Central memory CD8-positive, alpha-beta T cell (primary cell): ENCODE measurements at regions not wholly inside any gene's neighbourhood (a gene's known extent, or its start where the extent isn't known, plus 50 kb on each side); places are given as distances from the start of the nearest gene placed in this dataset.

ENCODE experiments used
- ATAC-seq: fragments of 150-1000 bp; cut with Tn5 transposase; replicated peaks from 2 replicates; pipeline ENCODE4 v1.10.0; 2022; ENCODE audit warnings: mild to moderate bottlenecking, moderate FRiP score, moderate number of reproducible peaks; ENCODE audit not compliant: poor library complexity, severe bottlenecking; ENCODE audit errors: extremely low read depth
- DNase-seq, 2 donors: peaks; one replicate each; pipeline ENCODE4 v3.0.0; 2021; ENCODE audit warnings: low spot score in 2 of 2
- H3K27ac Mint-ChIP-seq: one replicate; pipeline ENCODE4 v1.8.0; 2022; ENCODE audit warnings: low read depth, mild to moderate bottlenecking, moderate library complexity, mixed read lengths
- H3K27me3 Mint-ChIP-seq: one replicate; pipeline ENCODE4 v1.8.0; 2022; ENCODE audit warnings: mixed read lengths
- H3K36me3 Mint-ChIP-seq: one replicate; pipeline ENCODE4 v1.8.0; 2022; ENCODE audit warnings: mild to moderate bottlenecking, moderate library complexity, mixed read lengths; ENCODE audit not compliant: insufficient read depth
- H3K4me1 Mint-ChIP-seq: one replicate; pipeline ENCODE4 v1.8.0; 2022; ENCODE audit warnings: mixed read lengths
- H3K4me3 Mint-ChIP-seq: one replicate; pipeline ENCODE4 v1.8.0; 2022; ENCODE audit warnings: mild to moderate bottlenecking, moderate library complexity, mixed read lengths
- H3K9me3 Mint-ChIP-seq: one replicate; pipeline ENCODE4 v1.8.0; 2022; ENCODE audit warnings: mixed read lengths

DNA sequence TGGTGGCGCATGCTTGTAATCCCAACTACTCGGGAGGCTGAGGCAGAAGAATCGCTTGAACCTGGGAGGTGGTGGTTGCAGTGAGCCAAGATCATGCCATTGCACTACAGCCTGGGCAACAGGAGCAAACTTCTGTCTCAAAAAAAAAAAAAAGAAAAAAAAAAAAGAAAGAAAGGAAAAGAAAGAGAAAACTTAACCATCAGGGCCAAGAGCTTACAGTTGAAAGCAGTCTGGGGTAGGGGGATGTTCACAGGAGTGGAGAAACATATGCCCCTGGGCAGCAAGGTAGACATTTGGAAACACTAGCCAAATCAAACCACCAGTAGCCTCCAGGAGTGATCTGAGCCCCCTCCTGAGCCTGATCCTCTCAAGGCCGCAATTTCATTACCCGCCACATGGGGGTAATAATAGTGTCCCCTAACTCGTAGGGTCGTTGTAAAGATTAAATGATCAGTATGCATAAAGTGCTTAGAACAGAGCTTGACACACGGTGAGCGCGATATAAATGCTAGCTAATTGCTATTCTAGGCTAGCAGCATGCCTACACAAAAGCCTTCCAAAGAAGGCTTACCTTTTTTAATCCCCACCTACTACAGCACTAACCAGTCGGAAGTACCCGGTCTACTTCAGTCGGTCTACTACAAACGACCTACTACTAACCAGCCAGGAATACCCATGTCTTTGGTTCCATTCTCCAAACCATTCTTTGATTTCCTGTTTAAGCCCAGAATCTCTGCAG, 274.3 kb upstream of the NEBL start:
- DNase-seq = no peak
- Mint-ChIP-seq H3K27ac (no peak overlapping the region), H3K4me3 (no peak overlapping the region), H3K9me3 (no peaks in the 10 kb centered on the region), H3K27me3 (peaks cover 47% of the 10 kb centered on the region), H3K36me3 (no peaks in the 10 kb centered on the region), H3K4me1 (no peaks in the 10 kb centered on the region)
- ATAC-seq = no peak

DNA sequence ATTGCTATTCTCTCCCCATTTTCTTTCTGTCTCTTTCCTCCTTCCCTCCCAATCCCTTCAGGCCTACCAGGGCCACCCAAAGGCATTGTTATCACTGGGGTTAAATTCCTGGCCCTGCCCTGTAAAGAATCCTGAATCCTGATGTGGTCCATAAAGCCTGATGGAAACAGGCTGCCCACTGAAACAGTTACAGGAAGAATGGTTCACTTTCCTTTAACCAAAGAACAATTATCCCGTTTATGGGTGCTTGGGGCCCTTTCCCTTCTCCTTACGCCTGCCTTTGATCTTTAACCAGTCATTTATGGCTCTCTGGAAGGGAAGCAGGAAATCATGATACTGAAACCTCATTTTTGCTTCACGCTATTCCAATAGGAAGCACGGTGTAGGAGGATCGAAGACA, 273.1 kb upstream of the NEBL start:
- no peak for DNase-seq
- no peak for ATAC-seq
- Mint-ChIP-seq H3K36me3 (no peaks in the 10 kb centered on the region), H3K27me3 (peaks cover 35% of the 10 kb centered on the region), H3K27ac (no peak overlapping the region), H3K9me3 (no peaks in the 10 kb centered on the region), H3K4me1 (no peaks in the 10 kb centered on the region), H3K4me3 (no peak overlapping the region)

DNA sequence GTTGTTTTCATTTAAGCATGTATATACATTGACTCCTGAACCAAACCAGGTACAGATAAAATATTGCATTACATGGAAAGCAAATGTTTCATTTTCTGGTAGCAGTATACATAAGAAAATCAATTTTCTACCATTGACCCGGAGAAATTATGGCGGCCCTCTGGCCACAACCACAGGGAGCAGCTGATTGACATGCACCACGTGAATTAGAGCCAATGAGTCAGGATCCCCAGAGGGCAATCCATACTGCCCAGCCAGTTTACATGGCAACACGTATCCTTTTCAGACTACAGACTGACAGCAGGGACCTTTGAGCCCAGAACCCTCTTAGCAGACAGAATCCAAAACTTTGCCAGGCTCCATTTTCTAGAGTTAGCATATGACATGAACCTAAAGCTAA, 272.2 kb upstream of the NEBL start:
- Mint-ChIP-seq H3K27me3 (peaks cover 26% of the 10 kb centered on the region), H3K4me3 (no peak overlapping the region), H3K9me3 (no peaks in the 10 kb centered on the region), H3K4me1 (no peaks in the 10 kb centered on the region), H3K36me3 (no peaks in the 10 kb centered on the region), H3K27ac (no peak overlapping the region)
- DNase-seq (no peak), ATAC-seq (no peak)

DNA sequence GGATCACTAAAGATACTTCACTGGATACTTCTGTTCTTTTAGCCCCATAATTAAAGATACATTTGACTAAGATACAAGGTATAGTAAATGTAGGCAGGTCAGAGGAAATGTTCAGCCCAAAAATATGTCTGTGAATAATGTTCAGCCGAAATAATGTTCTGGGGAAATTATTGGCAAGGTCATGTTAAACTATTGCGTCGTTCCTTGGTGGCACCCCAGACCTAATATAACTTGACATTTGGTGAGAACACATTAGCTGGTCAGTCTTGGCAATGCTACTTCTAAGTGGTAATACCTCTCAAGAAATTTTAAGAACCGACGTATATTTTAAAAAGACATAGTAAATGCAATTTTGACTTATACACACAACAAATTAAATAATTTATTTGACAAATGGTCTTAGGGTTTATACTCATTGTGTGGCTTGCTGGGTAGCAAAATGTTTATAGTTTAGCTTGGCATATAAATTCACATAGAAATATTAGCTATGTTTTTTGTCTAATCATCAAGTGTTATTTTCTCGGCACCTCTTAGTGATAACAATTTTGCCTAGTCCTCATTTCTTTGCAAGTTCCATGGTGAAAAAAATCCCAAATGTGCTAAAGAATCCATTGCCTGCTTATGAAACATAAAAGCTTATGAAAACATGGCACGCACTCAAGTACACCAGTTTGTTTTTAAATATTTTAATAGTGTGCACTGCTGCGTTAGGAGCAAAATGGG, 270.3 kb upstream of the NEBL start:
- Mint-ChIP-seq H3K27me3 (peaks cover 25% of the 10 kb centered on the region), H3K4me1 (no peaks in the 10 kb centered on the region), H3K4me3 (no peak overlapping the region), H3K36me3 (no peaks in the 10 kb centered on the region), H3K9me3 (no peaks in the 10 kb centered on the region), H3K27ac (no peak overlapping the region)
- no peak for DNase-seq
- no peak for ATAC-seq

DNA sequence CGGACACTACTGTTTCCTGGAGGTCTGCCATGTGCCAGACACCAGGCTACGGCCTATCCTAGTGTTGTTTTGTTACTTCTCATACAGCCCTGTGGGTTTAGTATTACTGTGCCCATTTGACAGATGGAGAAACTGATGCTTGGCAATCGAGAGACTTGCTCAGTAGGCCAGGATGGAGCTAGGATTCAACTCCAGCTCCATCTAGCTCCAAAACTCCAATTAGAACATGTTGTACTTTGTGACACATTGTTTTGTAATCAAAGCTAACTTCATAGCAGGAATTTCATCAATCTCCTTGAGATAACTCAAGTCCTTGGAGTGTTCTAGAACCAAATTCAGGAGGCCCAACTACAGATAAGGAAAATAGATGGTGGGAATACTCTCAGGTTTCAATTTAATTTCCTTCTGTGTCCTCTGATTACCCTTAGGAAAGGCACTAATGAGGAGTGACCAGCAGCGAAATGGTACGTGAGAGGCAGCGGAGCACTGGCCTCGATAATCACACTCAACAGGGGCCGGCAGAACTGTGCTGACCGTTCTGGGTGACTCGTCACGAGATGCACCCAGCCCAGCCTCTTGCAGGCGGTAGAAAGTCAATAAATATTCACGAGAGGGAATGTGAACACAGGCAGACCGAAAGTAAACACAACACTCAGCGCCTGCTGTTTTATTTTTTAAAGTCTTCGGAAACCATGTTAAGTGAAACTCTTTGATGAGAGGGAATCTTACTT, 269.6 kb upstream of the NEBL start:
- Mint-ChIP-seq H3K4me1 (no peaks in the 10 kb centered on the region), H3K36me3 (no peaks in the 10 kb centered on the region)
- no peak for ATAC-seq

DNA sequence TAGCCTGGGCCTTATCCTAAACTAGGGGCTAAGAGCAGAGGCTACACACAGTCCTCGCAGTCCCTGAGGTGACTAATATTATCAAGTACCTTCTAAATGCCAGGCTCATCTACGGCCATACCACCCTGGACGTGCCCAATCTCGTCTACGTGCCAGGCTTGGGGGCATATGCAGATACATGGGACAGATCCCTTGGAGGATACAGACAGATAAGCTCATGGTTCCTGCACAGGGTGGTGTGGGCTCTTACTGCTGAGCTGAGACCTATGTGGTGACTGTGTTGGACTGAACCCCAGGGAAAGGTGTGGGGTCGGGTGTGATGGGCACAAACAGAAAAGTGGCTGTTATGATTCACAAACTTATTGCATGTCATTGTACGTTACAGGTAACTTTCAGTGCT, 268.4 kb upstream of the NEBL start:
- Mint-ChIP-seq H3K36me3 (no peaks in the 10 kb centered on the region), H3K9me3 (no peaks in the 10 kb centered on the region), H3K4me3 (no peak overlapping the region), H3K27ac (no peak overlapping the region), H3K27me3 (peaks cover 11% of the 10 kb centered on the region), H3K4me1 (no peaks in the 10 kb centered on the region)
- ATAC-seq (no peak), DNase-seq (no peak)

More for the DNA sequence above, 269.6 kb upstream of the NEBL start:
- Mint-ChIP-seq H3K9me3 (no peaks in the 10 kb centered on the region), H3K4me3 (no peak overlapping the region), H3K27me3 (peaks cover 18% of the 10 kb centered on the region), H3K27ac (no peak overlapping the region)
- no peak for DNase-seq

DNA sequence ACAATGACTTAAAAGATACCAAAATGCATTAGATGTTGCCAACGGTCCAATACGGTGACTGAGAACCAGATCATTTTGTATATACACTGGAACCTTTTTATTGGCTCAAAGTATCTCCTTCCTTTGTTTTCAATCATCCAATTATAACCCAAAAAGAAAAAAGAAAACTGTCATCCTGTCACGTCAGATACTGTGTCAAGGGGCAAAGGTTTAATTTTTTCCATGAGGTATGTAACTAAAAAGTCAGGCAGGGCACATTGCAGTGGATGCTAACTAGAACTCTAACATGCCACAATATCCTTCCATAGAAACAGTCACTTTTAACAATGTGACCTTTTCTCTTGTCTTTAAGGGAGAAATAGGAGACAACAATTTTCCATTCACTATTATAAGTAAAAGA, 267.6 kb upstream of the NEBL start:
- H3K4me1 Mint-ChIP-seq = no peaks in the 10 kb centered on the region

DNA sequence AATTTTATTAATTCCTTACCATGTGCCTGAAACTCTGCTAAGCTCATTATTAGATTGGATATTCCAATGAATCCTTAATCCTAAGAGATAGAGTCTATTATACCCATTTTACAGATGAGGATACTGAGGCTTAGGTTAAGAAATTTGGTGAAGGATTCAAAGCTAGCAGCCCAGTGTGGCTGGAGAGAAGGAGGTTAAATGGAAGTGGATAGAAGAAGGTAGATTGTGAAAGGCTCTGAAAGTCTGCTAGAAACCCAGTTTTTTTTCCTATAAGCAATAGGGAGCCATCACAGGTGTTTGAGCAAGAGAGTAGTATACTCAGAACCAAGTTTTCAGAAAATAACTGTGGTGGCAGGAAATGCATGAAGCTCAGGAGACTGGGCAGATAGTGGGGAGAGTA, 265.8 kb upstream of the NEBL start:
- DNase-seq (no peak), ATAC-seq (no peak)
- no peaks in the 10 kb centered on the region for H3K4me1 Mint-ChIP-seq
- H3K9me3 Mint-ChIP-seq = no peaks in the 10 kb centered on the region
- peaks cover 22% of the 10 kb centered on the region for H3K27me3 Mint-ChIP-seq
- H3K4me3 Mint-ChIP-seq = no peak overlapping the region
- H3K36me3 Mint-ChIP-seq = no peaks in the 10 kb centered on the region
- no peak overlapping the region for H3K27ac Mint-ChIP-seq

More for the DNA sequence above, 267.6 kb upstream of the NEBL start:
- H3K36me3 Mint-ChIP-seq = no peaks in the 10 kb centered on the region
- no peak overlapping the region for H3K27ac Mint-ChIP-seq
- peaks cover 11% of the 10 kb centered on the region for H3K27me3 Mint-ChIP-seq
- no peaks in the 10 kb centered on the region for H3K9me3 Mint-ChIP-seq
- no peak overlapping the region for H3K4me3 Mint-ChIP-seq
- ATAC-seq (no peak), DNase-seq (no peak)

DNA sequence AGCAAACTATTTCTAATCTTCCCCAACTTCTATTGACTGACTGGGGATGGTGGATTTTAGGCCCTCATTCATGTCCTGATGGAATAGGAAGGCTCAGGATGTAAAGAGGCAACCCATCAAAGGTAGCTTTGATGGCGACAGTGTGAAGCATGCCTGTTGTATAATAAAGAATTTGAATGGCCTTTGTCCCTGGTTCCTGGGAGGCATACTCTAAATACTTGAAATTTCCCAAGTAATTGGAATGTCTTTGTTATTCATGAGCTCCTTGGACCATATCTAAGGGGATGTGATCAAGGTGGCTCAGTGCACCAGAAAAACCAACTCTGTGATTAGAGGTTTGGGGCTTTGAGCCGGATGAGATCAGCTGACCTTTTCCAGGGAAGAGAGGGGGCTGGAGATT, 264.5 kb upstream of the NEBL start:
- Mint-ChIP-seq H3K27me3 (peaks cover 22% of the 10 kb centered on the region), H3K27ac (no peak overlapping the region), H3K9me3 (no peaks in the 10 kb centered on the region), H3K4me3 (no peak overlapping the region), H3K4me1 (no peaks in the 10 kb centered on the region), H3K36me3 (no peaks in the 10 kb centered on the region)
- DNase-seq (no peak), ATAC-seq (no peak)

DNA sequence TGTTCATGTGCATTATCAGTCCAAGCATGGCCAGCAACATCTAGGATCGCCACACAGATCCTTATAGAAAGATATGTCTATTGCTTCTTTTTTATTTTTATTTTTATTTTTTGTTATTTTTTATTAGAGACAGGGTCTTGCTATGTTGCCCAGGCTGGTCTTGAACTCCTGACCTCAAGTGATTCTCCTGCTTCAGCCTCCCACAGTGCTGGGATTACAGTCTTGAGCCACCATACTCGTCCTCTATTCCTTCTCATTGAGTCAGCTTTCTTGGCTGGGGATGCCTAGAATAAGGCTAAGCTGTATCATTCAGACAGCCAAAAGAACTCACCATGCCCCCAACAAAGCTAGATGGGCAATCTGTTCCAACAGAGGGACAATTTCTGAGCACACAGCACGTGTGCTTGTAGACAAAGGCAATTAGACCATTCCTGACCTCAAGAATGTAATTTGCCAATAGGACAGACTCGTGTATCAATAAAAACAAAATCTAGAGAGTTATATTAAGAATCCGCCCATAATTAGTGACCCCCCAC, 264.0 kb upstream of the NEBL start:
- Mint-ChIP-seq H3K4me1 (no peaks in the 10 kb centered on the region), H3K9me3 (no peaks in the 10 kb centered on the region), H3K36me3 (no peaks in the 10 kb centered on the region), H3K27me3 (peaks cover 22% of the 10 kb centered on the region), H3K27ac (no peak overlapping the region), H3K4me3 (no peak overlapping the region)
- no peak for DNase-seq
- ATAC-seq = no peak

DNA sequence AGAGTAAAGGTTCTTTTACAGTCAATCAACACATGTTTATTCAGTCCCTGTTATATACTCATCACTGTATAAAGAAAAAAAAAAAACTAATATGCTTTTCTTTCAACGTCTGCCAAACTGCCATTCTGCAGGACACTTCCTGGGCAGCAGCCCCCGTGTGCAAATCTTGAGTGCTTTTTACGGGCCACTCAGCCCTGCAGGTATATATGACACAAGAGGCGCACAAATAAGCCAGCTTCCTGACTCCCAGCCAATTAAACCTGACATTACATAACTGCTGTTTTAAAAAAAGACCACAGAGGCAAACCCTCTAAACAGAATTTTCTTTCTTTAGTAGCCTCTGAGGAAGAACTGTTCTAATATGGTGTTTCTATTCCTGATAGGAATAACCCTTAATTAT, 263.0 kb upstream of the NEBL start:
- Mint-ChIP-seq H3K27ac (no peak overlapping the region), H3K36me3 (no peaks in the 10 kb centered on the region), H3K27me3 (peaks cover 22% of the 10 kb centered on the region), H3K4me1 (no peaks in the 10 kb centered on the region), H3K4me3 (no peak overlapping the region), H3K9me3 (no peaks in the 10 kb centered on the region)
- no peak for DNase-seq
- no peak for ATAC-seq

DNA sequence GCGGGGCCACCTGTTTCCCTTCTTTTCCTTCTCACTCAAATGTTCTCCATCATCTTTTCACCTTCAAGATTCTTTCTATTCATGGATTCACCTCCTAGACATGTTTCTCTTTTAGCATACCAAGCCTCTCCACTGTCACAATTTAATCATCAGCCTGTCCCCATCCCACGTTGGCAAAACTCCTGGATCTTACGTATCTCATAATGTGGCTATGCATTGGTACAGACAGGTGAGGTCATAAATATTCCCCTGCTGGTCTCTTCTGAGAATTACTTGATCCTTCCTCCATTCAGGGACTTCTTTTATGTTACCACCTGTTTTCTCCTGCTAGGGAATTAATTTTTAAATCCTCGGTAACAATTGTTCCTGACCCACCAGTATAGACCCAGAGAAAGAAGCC, 262.6 kb upstream of the NEBL start:
- H3K27ac Mint-ChIP-seq = no peak overlapping the region
- DNase-seq (no peak), ATAC-seq (no peak)
- no peaks in the 10 kb centered on the region for H3K36me3 Mint-ChIP-seq
- no peak overlapping the region for H3K4me3 Mint-ChIP-seq
- no peaks in the 10 kb centered on the region for H3K4me1 Mint-ChIP-seq
- H3K9me3 Mint-ChIP-seq = no peaks in the 10 kb centered on the region
- peaks cover 22% of the 10 kb centered on the region for H3K27me3 Mint-ChIP-seq
